ENCODE measurements at regions not wholly inside any gene's neighbourhood (a gene's known extent, or its start where the extent isn't known, plus 50 kb on each side); places are given as distances from the start of the nearest gene placed in this dataset.

- H3K27ac ChIP-seq (ENCODE audit: insufficient read depth, low read length), result no peak overlapping the region
- H3K27me3 ChIP-seq (ENCODE audit: control insufficient read depth, insufficient read depth, low read length), result no peaks in the 10 kb centered on the region
- POLR2A ChIA-PET (ENCODE audit: unreplicated experiment), result interaction anchor here (0.7 kb wide), 1 partner anchor 1512 kb away, joined by 6 read pairs; no protein-coding TSS in a partner anchor
- no peak overlapping the region for H3K4me3 ChIP-seq (ENCODE audit: insufficient read depth, low read depth, low read length)
- no peak overlapping the region for H4K91ac ChIP-seq (ENCODE audit: insufficient read depth, low read depth, low read length)
- CTCF ChIA-PET, result interaction anchor here (1.7 kb wide), 1 partner anchor 24 kb away, joined by 4 read pairs; no protein-coding TSS in a partner anchor
- no peak overlapping the region for H3K4me2 ChIP-seq (ENCODE audit: low read depth, low read length)
- in situ Hi-C loops (cut with MboI; ENCODE audit: low sequenced_read_pairs) (no loop called here), dilution Hi-C loops (cut with HindIII; ENCODE audit: low sequenced_read_pairs, unreplicated experiment) (no loop called here), intact Hi-C loops (cut with micrococcal nuclease) (no loop called here)
- H3K9me3 ChIP-seq (ENCODE audit: control insufficient read depth, insufficient read depth, low read length), result no peaks in the 10 kb centered on the region
- no peak overlapping the region for H3K56ac ChIP-seq (ENCODE audit: extremely low read depth, insufficient read depth, low read length)
- no peak overlapping the region for H2BK5ac ChIP-seq (ENCODE audit: low read depth, low read length, poor library complexity, severe bottlenecking)
- no peak overlapping the region for H2AK5ac ChIP-seq (ENCODE audit: low read depth, low read length)
- no peaks in the 10 kb centered on the region for H3K4me1 ChIP-seq (ENCODE audit: control insufficient read depth, insufficient read depth, low read length)
- no peak overlapping the region for H3K18ac ChIP-seq (ENCODE audit: low read depth, low read length)
- no peak overlapping the region for H3K14ac ChIP-seq (replicated peaks; ENCODE audit: low read depth, low read length)
- H3K36me3 ChIP-seq (ENCODE audit: control insufficient read depth, insufficient read depth, low read length), result no peaks in the 10 kb centered on the region
- ATAC-seq (ENCODE audit: low read depth) (no peak), DNase-seq (no peak)
- no peak overlapping the region for H3K9ac ChIP-seq (ENCODE audit: low read depth, low read length)
- no peak overlapping the region for H3K23ac ChIP-seq (ENCODE audit: low read depth, low read length)
- no peak overlapping the region for H2BK20ac ChIP-seq (ENCODE audit: low read depth, low read length)
- H2AK9ac ChIP-seq (replicated peaks; ENCODE audit: low read depth, low read length, poor library complexity), result no peak overlapping the region
- no peaks in the 10 kb centered on the region for H4K20me1 ChIP-seq (ENCODE audit: insufficient read depth, low read length)
- H4K8ac ChIP-seq (ENCODE audit: low read depth in 2 of 2, low read length in 2 of 2), result no peak overlapping the region
- no peak overlapping the region for H4K5ac ChIP-seq (ENCODE audit: low read depth, low read length)
- no TSS peak for BruUV-seq (replicated peaks)
- H3K9me1 ChIP-seq (ENCODE audit: insufficient read depth, low read length), result no peaks in the 10 kb centered on the region
- H2BK120ac ChIP-seq (ENCODE audit: low read depth, low read length), result no peak overlapping the region
- WGBS, 2 experiments (ENCODE audit: extremely low coverage in 2 of 2, insufficient read length in 1 of 2), result no CpG with 5 or more reads among the region's 6 CpGs
- H2BK15ac ChIP-seq (ENCODE audit: low read depth, low read length), result no peak overlapping the region
- H3K4ac ChIP-seq (ENCODE audit: low read depth, low read length), result no peak overlapping the region
- no peaks in the 10 kb centered on the region for H3K79me1 ChIP-seq (ENCODE audit: low read depth in 1 of 2, low read length in 2 of 2)
- H2AFZ ChIP-seq (replicated peaks; ENCODE audit: low read length, poor library complexity), result no peak overlapping the region
- no peak for TF ChIP-seq CTCF (conservative IDR thresholded peaks at IDR 0.05; ENCODE audit: low read depth, low read length)
These were observed 1390.5 kb upstream of the TENM3 start for GRCh38 chr4:180852738-180853137.

Data from IMR-90 (cell line).